ENCODE measurements at regions not wholly inside any gene's neighbourhood (a gene's known extent, or its start where the extent isn't known, plus 50 kb on each side); places are given as distances from the start of the nearest gene placed in this dataset.

- TF ChIP-seq POLR2A (IDR thresholded peaks at IDR 0.05) (no peak), CTCF (IDR thresholded peaks at IDR 0.05) (no peak)
Observed at GRCh38 chr4:181766061-181766548, 477.1 kb upstream of the TENM3 start.
